B cell (primary cell): ENCODE measurements at regions not wholly inside any gene's neighbourhood (a gene's known extent, or its start where the extent isn't known, plus 50 kb on each side); places are given as distances from the start of the nearest gene placed in this dataset.

ENCODE experiments used
- CTCF ChIP-seq: fragments of 200-600 bp; IDR thresholded peaks from one replicate; pipeline ENCODE4 v1.8.0; 2022; ENCODE audit warnings: antibody characterized with exemption, mild to moderate bottlenecking
- EZH2 ChIP-seq: IDR thresholded peaks from 2 replicates; pipeline ENCODE4 v1.6.1; 2012; ENCODE audit warnings: borderline replicate concordance, low read depth, mild to moderate bottlenecking, moderate library complexity, low read length; ENCODE audit not compliant: insufficient read depth, poor library complexity, severe bottlenecking

DNA sequence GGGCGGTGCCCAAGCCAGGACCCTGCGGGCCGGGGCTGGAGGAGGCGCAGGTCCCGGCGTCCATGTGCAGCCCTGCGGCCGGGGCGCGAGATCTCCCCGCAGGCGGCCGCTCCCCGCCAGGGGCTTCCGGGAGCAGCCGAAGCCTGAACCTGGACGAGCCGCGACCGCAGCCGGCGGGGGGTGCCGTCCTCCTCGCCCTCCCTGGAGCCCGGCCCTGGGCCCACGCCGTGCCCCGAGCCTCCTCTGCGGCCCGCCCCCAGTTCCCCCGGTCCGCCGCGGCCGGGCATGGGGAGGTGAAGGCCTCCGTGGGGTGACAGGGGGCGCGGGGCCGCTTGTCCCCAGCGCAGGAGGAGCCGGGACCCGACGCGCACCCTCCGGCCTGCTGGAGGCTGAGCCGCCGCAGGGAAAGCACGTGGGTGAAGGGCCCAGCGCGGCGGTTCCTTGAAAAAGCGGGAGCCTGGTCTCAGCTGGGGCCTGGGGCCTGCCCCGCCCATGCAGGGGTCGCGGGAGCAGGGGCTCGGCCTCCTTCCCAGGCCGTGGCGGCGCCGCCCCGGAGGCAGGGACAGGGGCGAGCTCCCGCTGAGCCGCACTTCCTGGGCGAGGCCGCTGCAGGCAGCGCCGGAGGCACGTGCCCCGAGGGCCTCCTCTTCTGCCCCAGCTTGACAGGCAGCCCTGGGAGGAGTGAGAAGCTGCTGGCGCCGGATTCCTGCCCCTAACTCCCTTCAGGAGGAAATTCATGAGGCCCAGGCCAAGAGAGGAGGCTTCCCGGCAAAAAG is 55.6 kb upstream of the PPP2R5C start:
- TF ChIP-seq CTCF (no peak), EZH2 (no peak)
